NCI-H2171 (cell line): ENCODE measurements at regions not wholly inside any gene's neighbourhood (a gene's known extent, or its start where the extent isn't known, plus 50 kb on each side); places are given as distances from the start of the nearest gene placed in this dataset.
"Not testable (repeated sequence)": the region's sequence is repeated elsewhere in the genome, so short reads cannot be mapped to it uniquely, and the experiment has no call there.

Experiments
- DNase-seq: peaks from one replicate; lab custom pipeline; 2025; lab: John Stamatoyannopoulos, UW

GRCh38 chr4:94152466-94152865, 55.2 kb upstream of the SMARCAD1 start:
- no peak for DNase-seq

DNA sequence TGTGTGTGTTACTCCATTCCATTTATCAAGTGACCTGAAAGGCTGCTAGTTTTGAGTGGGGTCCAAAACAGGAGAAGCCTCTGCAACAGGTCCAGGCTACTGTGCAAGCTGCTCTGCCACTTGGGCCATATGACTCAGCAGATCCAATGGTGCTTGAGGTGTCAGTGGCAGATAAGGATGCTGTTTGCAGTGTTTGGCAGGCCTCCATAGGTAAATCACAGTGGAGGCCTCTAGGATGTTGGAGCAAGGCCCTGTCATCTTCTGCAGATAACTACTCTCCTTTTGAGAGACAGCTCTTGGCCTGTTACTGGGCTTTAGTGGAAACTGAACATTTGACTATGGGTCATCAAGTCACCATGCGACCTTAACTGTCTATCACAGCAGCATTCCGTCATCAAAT, 52.3 kb upstream of the SMARCAD1 start:
- not testable (repeated sequence) for DNase-seq

GRCh38 chr4:94156826-94157225, 50.8 kb upstream of the SMARCAD1 start:
- no peak for DNase-seq
